ENCODE measurements at regions not wholly inside any gene's neighbourhood (a gene's known extent, or its start where the extent isn't known, plus 50 kb on each side); places are given as distances from the start of the nearest gene placed in this dataset.
"Not testable (repeated sequence)": the region's sequence is repeated elsewhere in the genome, so short reads cannot be mapped to it uniquely, and the experiment has no call there.

GRCh38 chr2:131607056-131607455 is 79.4 kb downstream of the CCDC74A start:
- TF ChIP-seq, protein P1, sequence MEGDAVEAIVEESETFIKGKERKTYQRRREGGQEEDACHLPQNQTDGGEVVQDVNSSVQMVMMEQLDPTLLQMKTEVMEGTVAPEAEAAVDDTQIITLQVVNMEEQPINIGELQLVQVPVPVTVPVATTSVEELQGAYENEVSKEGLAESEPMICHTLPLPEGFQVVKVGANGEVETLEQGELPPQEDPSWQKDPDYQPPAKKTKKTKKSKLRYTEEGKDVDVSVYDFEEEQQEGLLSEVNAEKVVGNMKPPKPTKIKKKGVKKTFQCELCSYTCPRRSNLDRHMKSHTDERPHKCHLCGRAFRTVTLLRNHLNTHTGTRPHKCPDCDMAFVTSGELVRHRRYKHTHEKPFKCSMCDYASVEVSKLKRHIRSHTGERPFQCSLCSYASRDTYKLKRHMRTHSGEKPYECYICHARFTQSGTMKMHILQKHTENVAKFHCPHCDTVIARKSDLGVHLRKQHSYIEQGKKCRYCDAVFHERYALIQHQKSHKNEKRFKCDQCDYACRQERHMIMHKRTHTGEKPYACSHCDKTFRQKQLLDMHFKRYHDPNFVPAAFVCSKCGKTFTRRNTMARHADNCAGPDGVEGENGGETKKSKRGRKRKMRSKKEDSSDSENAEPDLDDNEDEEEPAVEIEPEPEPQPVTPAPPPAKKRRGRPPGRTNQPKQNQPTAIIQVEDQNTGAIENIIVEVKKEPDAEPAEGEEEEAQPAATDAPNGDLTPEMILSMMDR (IDR thresholded peaks at IDR 0.05) = not testable (repeated sequence)
- not testable (repeated sequence) for TF ChIP-seq POLR2A, POLR2AphosphoS5 (IDR thresholded peaks at IDR 0.05)

All from prostate gland (tissue), 2 donors.